PFSK-1 (cell line): ENCODE measurements at regions not wholly inside any gene's neighbourhood (a gene's known extent, or its start where the extent isn't known, plus 50 kb on each side); places are given as distances from the start of the nearest gene placed in this dataset.

Source experiments
- FOXP2 ChIP-seq: optimal IDR thresholded peaks from 2 replicates; pipeline ENCODE3; 2011; ENCODE audit warnings: borderline replicate concordance, control low read depth, inconsistent platforms; ENCODE audit not compliant: insufficient read depth; ENCODE audit errors: extremely low read length, extremely low read depth
- POLR2AphosphoS5 ChIP-seq: IDR thresholded peaks from 2 replicates; pipeline ENCODE4 v1.6.1; 2012; ENCODE audit warnings: low read depth, mild to moderate bottlenecking, control low read depth, low read length, moderate library complexity
- SIN3A ChIP-seq: IDR thresholded peaks from 2 replicates; pipeline ENCODE4 v1.6.1; 2012; ENCODE audit warnings: mild to moderate bottlenecking, low read length, moderate library complexity, borderline replicate concordance; ENCODE audit not compliant: insufficient read depth
- TAF1 ChIP-seq: IDR thresholded peaks from 2 replicates; pipeline ENCODE4 v1.6.1; 2012; ENCODE audit warnings: low read length, control low read depth, borderline replicate concordance; ENCODE audit not compliant: insufficient read depth
- TF ChIP-seq, protein P1 (sequence below), 2 experiments: IDR thresholded peaks; 2 replicates each; pipeline versions ENCODE4 v1.6.1 to v1.8.0; 2011 to 2012; ENCODE audit warnings: low read depth in 2 of 2, low read length in 2 of 2, control low read depth in 1 of 2, inconsistent platforms in 1 of 2, mild to moderate bottlenecking in 1 of 2, moderate library complexity in 1 of 2; ENCODE audit not compliant: insufficient read depth in 1 of 2

DNA sequence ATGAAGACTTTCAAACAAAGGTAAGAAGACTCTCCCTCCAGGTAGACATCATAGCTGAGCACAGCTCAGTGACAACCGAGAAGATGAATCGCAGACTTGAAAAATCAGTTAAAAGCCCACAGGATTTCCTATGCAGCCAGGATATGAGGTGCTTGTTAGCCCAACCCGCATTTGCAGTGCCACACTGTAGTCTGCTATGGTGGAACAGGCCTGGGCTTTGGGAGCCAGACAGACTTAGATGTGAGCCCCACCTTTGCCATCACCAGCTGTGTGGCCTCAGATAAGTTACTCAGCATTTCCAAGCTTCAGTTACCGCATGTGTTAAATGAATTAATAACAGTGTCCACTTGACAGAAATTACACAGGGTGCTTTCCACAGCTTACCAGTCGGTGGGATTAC, 204.4 kb upstream of the HS3ST3A1 start:
- no peak for TF ChIP-seq TAF1
- no peak for TF ChIP-seq FOXP2
- TF ChIP-seq, protein P1, sequence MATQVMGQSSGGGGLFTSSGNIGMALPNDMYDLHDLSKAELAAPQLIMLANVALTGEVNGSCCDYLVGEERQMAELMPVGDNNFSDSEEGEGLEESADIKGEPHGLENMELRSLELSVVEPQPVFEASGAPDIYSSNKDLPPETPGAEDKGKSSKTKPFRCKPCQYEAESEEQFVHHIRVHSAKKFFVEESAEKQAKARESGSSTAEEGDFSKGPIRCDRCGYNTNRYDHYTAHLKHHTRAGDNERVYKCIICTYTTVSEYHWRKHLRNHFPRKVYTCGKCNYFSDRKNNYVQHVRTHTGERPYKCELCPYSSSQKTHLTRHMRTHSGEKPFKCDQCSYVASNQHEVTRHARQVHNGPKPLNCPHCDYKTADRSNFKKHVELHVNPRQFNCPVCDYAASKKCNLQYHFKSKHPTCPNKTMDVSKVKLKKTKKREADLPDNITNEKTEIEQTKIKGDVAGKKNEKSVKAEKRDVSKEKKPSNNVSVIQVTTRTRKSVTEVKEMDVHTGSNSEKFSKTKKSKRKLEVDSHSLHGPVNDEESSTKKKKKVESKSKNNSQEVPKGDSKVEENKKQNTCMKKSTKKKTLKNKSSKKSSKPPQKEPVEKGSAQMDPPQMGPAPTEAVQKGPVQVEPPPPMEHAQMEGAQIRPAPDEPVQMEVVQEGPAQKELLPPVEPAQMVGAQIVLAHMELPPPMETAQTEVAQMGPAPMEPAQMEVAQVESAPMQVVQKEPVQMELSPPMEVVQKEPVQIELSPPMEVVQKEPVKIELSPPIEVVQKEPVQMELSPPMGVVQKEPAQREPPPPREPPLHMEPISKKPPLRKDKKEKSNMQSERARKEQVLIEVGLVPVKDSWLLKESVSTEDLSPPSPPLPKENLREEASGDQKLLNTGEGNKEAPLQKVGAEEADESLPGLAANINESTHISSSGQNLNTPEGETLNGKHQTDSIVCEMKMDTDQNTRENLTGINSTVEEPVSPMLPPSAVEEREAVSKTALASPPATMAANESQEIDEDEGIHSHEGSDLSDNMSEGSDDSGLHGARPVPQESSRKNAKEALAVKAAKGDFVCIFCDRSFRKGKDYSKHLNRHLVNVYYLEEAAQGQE (IDR thresholded peaks at IDR 0.05; ENCODE audit: insufficient read depth in 1 of 2, low read depth in 2 of 2, low read length in 2 of 2): no peak
- TF ChIP-seq SIN3A: no peak

DNA sequence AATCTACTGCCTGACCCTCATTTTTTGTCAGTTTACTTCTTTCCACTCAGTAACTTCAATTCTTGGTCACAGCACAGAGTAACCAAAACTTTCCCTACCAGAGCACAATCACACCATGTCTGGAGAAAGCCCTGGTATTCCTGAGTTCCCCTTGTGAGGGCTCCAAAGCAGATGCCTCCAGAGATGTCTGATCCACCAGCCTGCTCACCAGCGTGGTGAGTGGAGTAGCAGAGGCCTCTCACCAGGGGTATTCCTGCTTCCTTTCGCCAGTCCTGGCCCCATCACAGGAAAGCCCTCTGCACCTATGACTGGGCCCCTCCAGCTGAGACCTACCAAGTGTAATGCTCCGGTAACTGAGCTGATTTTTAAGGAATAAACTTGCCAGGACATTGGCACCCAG, 205.4 kb upstream of the HS3ST3A1 start:
- TF ChIP-seq TAF1 (no peak), SIN3A (no peak), FOXP2 (no peak), POLR2AphosphoS5 (no peak)
- TF ChIP-seq, protein P1 (IDR thresholded peaks at IDR 0.05; ENCODE audit: insufficient read depth in 1 of 2, low read depth in 2 of 2, low read length in 2 of 2): no peak

DNA sequence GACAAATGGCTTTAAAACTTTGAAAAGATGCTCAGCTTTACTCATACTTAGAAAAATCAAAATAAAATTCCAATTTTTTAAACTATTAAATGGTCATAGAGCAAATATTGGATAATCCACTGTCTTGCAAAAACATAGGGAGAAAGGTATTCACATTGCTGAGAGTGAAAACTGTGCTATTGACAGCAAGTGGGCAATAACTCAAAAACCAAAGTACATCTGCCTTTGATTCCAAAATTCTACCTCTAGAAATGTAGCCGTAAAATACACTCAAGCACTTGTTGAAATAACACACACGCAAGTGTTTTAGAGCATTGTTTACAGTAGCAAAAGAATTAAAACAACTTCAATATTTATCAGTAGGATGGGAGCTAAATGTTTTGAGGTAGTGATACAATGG, 210.6 kb upstream of the HS3ST3A1 start:
- TF ChIP-seq POLR2AphosphoS5: no peak
- TF ChIP-seq FOXP2: no peak
- TF ChIP-seq, protein P1 (IDR thresholded peaks at IDR 0.05; ENCODE audit: insufficient read depth in 1 of 2, low read depth in 2 of 2, low read length in 2 of 2): no peak
- TF ChIP-seq SIN3A: no peak

DNA sequence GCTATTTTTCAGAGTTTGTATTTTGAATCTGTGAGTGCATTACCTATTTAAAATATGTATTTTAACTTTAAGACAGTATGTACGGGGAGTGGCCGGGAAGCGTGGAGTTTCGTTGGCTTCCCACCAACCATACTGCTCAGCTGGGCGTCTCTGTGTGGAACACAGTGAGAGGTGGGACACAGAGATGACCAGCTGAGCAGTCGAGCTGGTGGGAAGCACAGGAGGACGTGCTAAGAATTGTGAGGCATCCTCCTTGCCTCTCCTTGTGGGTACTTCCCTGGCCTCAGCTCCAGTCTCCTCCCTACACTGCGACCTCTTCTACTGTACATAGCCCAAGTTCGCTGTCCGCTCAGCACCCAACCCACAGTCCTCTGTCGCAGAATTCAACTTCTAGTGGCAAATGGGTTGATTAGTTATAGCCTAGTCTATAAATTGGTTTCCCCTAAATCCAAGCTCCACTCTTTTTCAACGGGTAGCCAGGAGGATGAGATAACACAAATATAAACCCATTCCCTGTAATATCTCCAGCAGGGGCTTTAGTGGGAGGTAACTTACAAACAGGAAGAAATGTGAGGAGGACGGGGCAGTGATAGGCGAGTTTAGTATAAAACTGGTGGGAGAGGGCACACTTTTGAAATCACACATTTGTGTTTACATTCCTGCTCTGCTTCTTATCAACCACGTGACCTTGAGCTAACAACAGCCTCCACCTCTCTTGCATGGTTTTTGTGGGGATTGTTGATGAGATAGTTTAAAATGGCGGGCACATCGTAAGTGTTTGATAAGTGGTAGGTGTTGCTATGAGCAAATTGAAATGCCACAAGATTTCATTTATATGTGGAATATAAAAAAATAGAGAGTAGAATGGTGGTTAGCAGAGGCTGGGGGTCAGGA, 211.9 kb upstream of the HS3ST3A1 start:
- TF ChIP-seq, protein P1 (IDR thresholded peaks at IDR 0.05; ENCODE audit: insufficient read depth in 1 of 2, low read depth in 2 of 2, low read length in 2 of 2): peak in 1 of 2 experiments; percentile 77; a peak in 2 of 4 replicates
- no peak for TF ChIP-seq TAF1

DNA sequence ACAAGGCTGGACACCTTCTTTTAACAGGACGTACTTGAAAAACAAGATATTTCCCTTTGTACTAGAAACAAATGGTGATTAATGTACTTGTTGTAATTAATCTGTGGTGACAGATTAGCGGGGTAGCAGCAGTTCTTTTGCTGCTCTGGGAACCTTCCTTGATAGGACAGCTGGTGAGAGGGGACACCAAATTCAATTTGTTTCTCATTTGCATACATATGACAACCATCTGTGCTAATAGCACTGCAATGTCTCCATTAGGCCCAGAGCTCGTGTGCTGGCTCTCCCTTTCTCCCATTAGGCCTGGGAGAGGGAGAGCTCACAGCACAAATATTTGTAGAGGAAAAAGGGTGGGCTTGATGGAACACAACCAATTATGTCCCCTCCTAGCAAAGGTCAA, 221.0 kb upstream of the HS3ST3A1 start:
- no peak for TF ChIP-seq TAF1
